ENCODE measurements at regions not wholly inside any gene's neighbourhood (a gene's known extent, or its start where the extent isn't known, plus 50 kb on each side); places are given as distances from the start of the nearest gene placed in this dataset.

DNA sequence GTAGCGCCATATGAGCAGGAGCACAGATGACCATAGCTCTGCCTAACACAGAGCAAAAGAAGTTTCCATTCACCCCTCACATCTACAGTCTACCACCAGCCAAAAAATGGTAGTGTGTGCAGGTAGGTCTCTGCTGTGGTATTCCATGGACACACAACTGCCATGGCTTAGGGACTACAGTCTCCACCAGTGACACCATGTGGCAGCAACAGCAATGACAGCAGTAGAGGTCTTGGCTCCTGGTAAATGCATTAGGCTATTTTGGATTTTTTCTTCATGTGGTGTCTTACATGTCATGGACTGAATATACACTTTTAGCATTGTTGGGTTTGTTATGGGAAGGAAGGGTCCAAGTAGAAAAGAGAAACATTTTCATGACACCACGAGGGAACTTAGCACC is 70.1 kb upstream of the CABCOCO1 start:
- POLR2A ChIA-PET (ENCODE audit: partially characterized antibody), result no interaction called here
- H3K27me3 ChIP-seq (replicated peaks in 1 of 4; ENCODE audit: control insufficient read depth in 3 of 4, extremely low read depth in 1 of 4, insufficient read depth in 3 of 4, low read length in 3 of 4), result no peaks in the 10 kb centered on the region
- CTCF ChIA-PET (ENCODE audit: partially characterized antibody), result interaction anchor here (0.5 to 4.1 kb wide), 14 partner anchors 10 to 768 kb away, joined by 3 to 18 read pairs (median 3); no protein-coding TSS in a partner anchor
- H3K27ac ChIP-seq (ENCODE audit: low read depth, low read length), result no peak overlapping the region
- H3K9ac ChIP-seq (replicated peaks in 1 of 4; ENCODE audit: extremely low read depth in 1 of 4, low read depth in 3 of 4, low read length in 3 of 4), result no peak overlapping the region
- no peaks in the 10 kb centered on the region for H3K9me3 ChIP-seq (ENCODE audit: insufficient read depth in 2 of 2, low read depth in 1 of 2, low read length in 1 of 2)
- no peak overlapping the region for H3K4me3 ChIP-seq (ENCODE audit: extremely low read depth in 1 of 4, insufficient read depth in 2 of 4, low read depth in 3 of 4, low read length in 4 of 4)
- peaks cover 4 to 16% (median 9%) of the 10 kb centered on the region in 4 experiments; a peak in 5 of 7 replicates for H3K4me1 ChIP-seq (replicated peaks in 1 of 4; ENCODE audit: control insufficient read depth in 3 of 4, insufficient read depth in 4 of 4, low read length in 3 of 4)
- H4K20me1 ChIP-seq (replicated peaks in 1 of 2; ENCODE audit: control insufficient read depth in 1 of 2, insufficient read depth in 2 of 2, low read length in 2 of 2), result no peaks in the 10 kb centered on the region
- H2BK12ac ChIP-seq (ENCODE audit: low read depth, low read length), result no peak overlapping the region
- no peak overlapping the region for H2BK15ac ChIP-seq (ENCODE audit: low read length)
- no peak overlapping the region for H3K23ac ChIP-seq (ENCODE audit: insufficient read length)
- H3K36me3 ChIP-seq (ENCODE audit: control insufficient read depth in 2 of 4, insufficient read depth in 4 of 4, low read length in 3 of 4), result no peaks in the 10 kb centered on the region
- H3K79me1 ChIP-seq (ENCODE audit: low read depth, low read length), result no peaks in the 10 kb centered on the region
- H2AFZ ChIP-seq (ENCODE audit: low read length), result no peak overlapping the region; the same call in 1 of the 2 replicates
- H3K14ac ChIP-seq (ENCODE audit: insufficient read length), result no peak overlapping the region
- H3K56ac ChIP-seq (replicated peaks; ENCODE audit: insufficient read length, low read depth, low read length), result no peak overlapping the region
- FAIRE-seq (peak; percentile 75), DNase-seq (ENCODE audit: low read depth in 1 of 2, low spot score in 2 of 2) (peak in 1 of 2 experiments; percentile 48)
- no peak overlapping the region for H4K8ac ChIP-seq (ENCODE audit: extremely low read depth, insufficient read depth, low read length)
- no peaks in the 10 kb centered on the region for H3K79me2 ChIP-seq (ENCODE audit: control insufficient read depth in 1 of 2, insufficient read depth in 2 of 2, low read length in 2 of 2)
- H4K91ac ChIP-seq (replicated peaks; ENCODE audit: insufficient read length, low read length), result no peak overlapping the region
- H3K4me2 ChIP-seq (ENCODE audit: insufficient read depth in 1 of 2, low read depth in 2 of 2, low read length in 2 of 2), result no peak overlapping the region
- H2AK5ac ChIP-seq (ENCODE audit: low read depth, low read length), result no peak overlapping the region
- no peak overlapping the region for H2BK5ac ChIP-seq (ENCODE audit: low read depth, low read length)
- no peak overlapping the region for H3K4ac ChIP-seq (replicated peaks; ENCODE audit: insufficient read length, low read depth, low read length)
- H2BK20ac ChIP-seq (ENCODE audit: low read length), result no peak overlapping the region
- no peak overlapping the region for H2BK120ac ChIP-seq (replicated peaks; ENCODE audit: low read depth, low read length)
- H3K18ac ChIP-seq (ENCODE audit: extremely low read depth, low read length), result no peak overlapping the region
- no peak overlapping the region for H4K5ac ChIP-seq (ENCODE audit: insufficient read length, low read depth, low read length)
- no peaks in the 10 kb centered on the region for H3K23me2 ChIP-seq (ENCODE audit: low read depth, low read length)
- 74% methylated on average over 2 of the region's 2 CpGs; no CpG with 5 or more reads in 1 of the 2 experiments for WGBS, 2 experiments (ENCODE audit: extremely low coverage in 1 of 2, insufficient coverage in 1 of 2, insufficient read length in 1 of 2, insufficient replicate concordance in 2 of 2, low coverage in 1 of 2, low lambda C conversion rate in 2 of 2, missing lambda C conversion rate in 1 of 2)
- no peak for TF ChIP-seq SIN3A (conservative IDR thresholded peaks at IDR 0.05 in 1 of 2, IDR thresholded peaks at IDR 0.05 in 1 of 2; ENCODE audit: low read depth in 1 of 2, low read length in 2 of 2)
- TF ChIP-seq YY1 (IDR thresholded peaks at IDR 0.05; ENCODE audit: low read depth, low read length), result peak; percentile 46; the same call in 1 of the 2 replicates
- TF ChIP-seq SP2 (IDR thresholded peaks at IDR 0.05; ENCODE audit: low read length), result no peak
- no peak for TF ChIP-seq NANOG (IDR thresholded peaks at IDR 0.05; ENCODE audit: insufficient read depth, low read depth, low read length, poor library complexity, severe bottlenecking)
- peak; percentile 66 to 71 for TF ChIP-seq RAD21 (IDR thresholded peaks at IDR 0.05 in 1 of 2, conservative IDR thresholded peaks at IDR 0.05 in 1 of 2; ENCODE audit: low read depth in 2 of 2, low read length in 2 of 2)
- TF ChIP-seq KDM5A (IDR thresholded peaks at IDR 0.05; ENCODE audit: low read length), result no peak
- TF ChIP-seq SIX5 (IDR thresholded peaks at IDR 0.05; ENCODE audit: low read depth, low read length), result no peak
- TF ChIP-seq CBX8 (IDR thresholded peaks at IDR 0.05; ENCODE audit: borderline replicate concordance, low read depth, low read length), result no peak
- TF ChIP-seq POLR2A (IDR thresholded peaks at IDR 0.05; ENCODE audit: control extremely low read depth in 1 of 2, low read depth in 2 of 2, low read length in 2 of 2), result no peak
- TF ChIP-seq BCL11A (IDR thresholded peaks at IDR 0.05; ENCODE audit: low read depth in 2 of 2, low read length in 2 of 2), result no peak
- TF ChIP-seq, protein P1, sequence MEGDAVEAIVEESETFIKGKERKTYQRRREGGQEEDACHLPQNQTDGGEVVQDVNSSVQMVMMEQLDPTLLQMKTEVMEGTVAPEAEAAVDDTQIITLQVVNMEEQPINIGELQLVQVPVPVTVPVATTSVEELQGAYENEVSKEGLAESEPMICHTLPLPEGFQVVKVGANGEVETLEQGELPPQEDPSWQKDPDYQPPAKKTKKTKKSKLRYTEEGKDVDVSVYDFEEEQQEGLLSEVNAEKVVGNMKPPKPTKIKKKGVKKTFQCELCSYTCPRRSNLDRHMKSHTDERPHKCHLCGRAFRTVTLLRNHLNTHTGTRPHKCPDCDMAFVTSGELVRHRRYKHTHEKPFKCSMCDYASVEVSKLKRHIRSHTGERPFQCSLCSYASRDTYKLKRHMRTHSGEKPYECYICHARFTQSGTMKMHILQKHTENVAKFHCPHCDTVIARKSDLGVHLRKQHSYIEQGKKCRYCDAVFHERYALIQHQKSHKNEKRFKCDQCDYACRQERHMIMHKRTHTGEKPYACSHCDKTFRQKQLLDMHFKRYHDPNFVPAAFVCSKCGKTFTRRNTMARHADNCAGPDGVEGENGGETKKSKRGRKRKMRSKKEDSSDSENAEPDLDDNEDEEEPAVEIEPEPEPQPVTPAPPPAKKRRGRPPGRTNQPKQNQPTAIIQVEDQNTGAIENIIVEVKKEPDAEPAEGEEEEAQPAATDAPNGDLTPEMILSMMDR (IDR thresholded peaks at IDR 0.05; ENCODE audit: control extremely low read depth in 1 of 3, insufficient read depth in 1 of 3, low read depth in 1 of 3, low read length in 3 of 3), result peak; percentile 64 to 81 (median 70)

All from H1 (cell line).